ENCODE measurements at regions not wholly inside any gene's neighbourhood (a gene's known extent, or its start where the extent isn't known, plus 50 kb on each side); places are given as distances from the start of the nearest gene placed in this dataset.

DNA sequence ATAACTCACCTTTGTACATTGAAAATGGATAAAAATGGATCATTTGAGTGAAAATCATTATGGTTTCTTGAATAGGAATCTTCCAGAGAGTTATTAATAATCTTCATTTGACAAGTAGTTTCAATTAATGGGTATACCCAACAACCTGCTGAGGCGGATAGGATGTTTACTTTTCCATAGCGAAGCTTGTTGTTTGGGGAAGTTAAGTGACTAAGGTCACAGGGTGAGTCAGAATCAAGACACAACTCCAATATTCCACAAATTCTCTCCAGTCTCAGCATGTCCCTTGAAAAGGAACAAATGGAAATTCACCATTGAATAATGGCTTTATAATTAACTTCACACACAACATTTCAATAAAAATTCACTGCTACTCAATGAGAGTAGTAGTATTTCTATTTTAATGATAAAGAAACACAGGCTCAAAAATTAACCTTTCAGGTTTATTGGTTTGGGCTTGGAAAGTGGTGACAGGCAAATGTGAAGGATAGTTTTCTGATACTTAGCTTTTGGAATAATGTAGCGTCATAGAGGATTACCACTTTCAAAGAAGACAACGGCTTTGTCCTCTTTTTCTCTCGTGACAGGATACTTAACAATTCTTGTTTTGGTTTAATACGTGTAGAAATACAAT is 211.3 kb downstream of the GPD2 start:
- DNase-seq (ENCODE audit: low spot score) = no peak
- ATAC-seq (ENCODE audit: low FRiP score) = no peak
- TF ChIP-seq, protein P1, sequence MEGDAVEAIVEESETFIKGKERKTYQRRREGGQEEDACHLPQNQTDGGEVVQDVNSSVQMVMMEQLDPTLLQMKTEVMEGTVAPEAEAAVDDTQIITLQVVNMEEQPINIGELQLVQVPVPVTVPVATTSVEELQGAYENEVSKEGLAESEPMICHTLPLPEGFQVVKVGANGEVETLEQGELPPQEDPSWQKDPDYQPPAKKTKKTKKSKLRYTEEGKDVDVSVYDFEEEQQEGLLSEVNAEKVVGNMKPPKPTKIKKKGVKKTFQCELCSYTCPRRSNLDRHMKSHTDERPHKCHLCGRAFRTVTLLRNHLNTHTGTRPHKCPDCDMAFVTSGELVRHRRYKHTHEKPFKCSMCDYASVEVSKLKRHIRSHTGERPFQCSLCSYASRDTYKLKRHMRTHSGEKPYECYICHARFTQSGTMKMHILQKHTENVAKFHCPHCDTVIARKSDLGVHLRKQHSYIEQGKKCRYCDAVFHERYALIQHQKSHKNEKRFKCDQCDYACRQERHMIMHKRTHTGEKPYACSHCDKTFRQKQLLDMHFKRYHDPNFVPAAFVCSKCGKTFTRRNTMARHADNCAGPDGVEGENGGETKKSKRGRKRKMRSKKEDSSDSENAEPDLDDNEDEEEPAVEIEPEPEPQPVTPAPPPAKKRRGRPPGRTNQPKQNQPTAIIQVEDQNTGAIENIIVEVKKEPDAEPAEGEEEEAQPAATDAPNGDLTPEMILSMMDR (IDR thresholded peaks at IDR 0.05) = no peak

DNA sequence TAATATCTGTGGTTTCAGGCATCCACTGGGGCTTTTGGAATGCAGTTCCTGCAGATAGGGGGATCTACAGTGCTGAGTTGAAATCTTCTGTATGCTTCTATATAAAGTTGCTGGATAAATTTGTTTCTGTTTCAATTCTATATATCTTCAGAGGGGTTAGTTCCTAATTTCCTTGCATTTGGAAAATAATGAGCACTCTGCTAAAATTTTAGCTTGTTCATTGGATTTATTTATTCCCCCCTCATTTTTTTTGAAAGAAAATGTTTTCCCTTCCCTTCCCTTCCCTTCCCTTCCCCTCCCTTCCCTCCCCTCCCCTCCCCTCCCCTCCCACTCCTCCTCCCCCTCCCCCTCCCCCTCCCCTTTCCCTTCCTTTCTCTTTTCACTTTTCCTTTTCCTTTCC is 212.3 kb downstream of the GPD2 start:
- TF ChIP-seq, protein P1 (IDR thresholded peaks at IDR 0.05) = no peak
- ATAC-seq (ENCODE audit: low FRiP score) = no peak
- no peak for DNase-seq (ENCODE audit: low spot score)

DNA sequence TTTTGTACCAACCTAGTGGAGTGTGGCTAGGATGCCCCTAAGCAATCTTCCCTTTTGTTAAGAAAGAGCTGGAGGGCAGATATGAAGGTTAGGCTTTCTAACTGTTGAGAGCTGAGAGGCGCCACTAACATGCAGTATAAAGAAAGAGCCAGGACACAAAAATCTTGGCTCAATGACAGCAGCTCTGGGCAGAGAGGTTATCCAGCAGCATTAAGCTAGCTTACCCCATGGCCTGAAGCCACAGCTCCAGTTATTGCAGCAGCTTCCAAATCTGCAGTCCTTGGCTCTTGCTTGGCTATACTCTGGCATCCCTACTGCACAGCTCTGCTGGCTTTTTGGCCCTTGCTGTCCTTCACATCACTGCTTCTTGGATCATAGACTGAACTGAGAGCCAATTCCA is 213.4 kb downstream of the GPD2 start:
- DNase-seq (ENCODE audit: low spot score) (no peak), ATAC-seq (ENCODE audit: low FRiP score) (no peak)
- TF ChIP-seq, protein P1 (IDR thresholded peaks at IDR 0.05) = no peak

DNA sequence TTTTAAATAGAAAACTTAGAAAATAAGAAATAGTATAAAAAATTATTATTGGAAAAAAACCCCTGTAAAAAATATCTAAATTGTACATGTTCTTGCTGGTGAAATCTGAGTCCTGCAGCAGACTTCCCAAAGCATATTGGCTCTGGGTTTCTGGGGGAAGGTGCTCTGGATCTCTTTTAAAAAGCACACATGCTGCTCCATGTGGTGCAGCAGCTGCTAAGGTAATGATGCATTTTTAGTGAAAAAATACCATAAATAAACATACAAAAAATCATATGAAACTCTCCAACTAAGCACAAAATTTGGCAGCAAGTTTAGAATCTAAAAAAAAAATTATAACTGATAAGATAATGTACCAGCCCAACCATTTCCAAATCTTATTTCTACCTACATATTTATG is 216.5 kb downstream of the GPD2 start:
- ATAC-seq (ENCODE audit: low FRiP score) (no peak), DNase-seq (ENCODE audit: low spot score) (no peak)
- TF ChIP-seq, protein P1 (IDR thresholded peaks at IDR 0.05) = no peak

DNA sequence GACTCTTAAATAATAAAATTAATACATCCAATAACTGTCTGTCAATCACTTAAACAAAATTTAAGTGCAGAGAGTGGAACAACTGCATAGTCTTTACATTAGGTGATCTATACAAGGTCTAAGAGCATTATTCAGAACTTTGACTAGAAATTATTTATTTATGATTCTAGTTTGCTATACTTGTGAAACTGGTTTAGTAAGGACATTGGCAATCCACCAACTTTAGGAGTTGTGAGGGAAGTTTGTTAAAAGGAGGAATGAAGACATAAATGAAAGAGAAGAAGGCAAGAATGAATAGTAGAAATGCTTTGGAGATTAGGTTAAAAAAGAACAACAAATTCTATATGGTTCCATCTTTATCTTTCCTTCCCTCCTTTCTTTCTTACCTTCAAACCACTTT is 217.5 kb downstream of the GPD2 start:
- TF ChIP-seq, protein P1 (IDR thresholded peaks at IDR 0.05) = no peak

DNA sequence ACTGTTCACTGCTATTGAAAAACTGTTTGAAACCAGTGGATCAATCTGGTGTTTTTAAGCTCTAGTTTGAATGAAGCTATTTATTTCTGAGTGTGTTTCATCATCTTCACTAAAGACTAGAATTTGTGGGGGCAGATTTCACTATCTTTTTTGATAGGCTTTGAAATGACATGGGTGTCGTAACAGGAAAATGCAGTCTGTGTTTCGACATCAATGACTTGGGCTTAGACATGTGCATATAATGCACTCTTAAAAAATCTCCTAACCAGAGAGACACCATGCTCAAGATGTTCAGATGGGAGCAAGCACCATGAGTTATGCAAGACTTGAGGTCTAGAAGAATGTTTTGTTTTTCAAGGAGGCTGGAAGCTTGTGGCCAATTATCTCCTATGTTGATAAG is 221.6 kb downstream of the GPD2 start:
- ATAC-seq (ENCODE audit: low FRiP score) = no peak
- TF ChIP-seq, protein P1 (IDR thresholded peaks at IDR 0.05) = no peak
- no peak for DNase-seq (ENCODE audit: low spot score)

More for the DNA sequence above, 217.5 kb downstream of the GPD2 start:
- DNase-seq (ENCODE audit: low spot score) = no peak
- ATAC-seq (ENCODE audit: low FRiP score) = no peak

DNA sequence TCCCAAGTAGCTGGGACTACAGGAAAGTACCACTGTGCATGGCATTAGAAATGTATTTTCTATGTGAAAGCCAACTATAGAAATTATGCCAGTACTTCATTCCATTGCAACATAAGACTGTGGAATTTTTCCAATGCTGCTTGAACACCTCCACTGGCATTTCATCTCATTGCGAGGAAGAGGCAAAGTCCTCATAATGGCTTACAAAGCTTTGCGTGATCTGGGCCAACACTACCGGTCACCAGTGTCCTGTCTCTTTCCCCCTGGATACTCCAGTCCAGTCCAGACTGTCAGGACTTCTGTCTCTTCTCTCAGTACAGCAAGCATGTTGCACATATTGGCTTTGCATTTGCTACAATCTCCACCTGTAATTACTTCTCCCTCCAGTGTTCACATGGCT is 223.5 kb downstream of the GPD2 start:
- TF ChIP-seq, protein P1 (IDR thresholded peaks at IDR 0.05) = no peak
- no peak for DNase-seq (ENCODE audit: low spot score)
- no peak for ATAC-seq (ENCODE audit: low FRiP score)
